SU-DHL-6 (cell line): ENCODE measurements at regions not wholly inside any gene's neighbourhood (a gene's known extent, or its start where the extent isn't known, plus 50 kb on each side); places are given as distances from the start of the nearest gene placed in this dataset.

Experiments
- H2AFZ ChIP-seq: fragments of 200-600 bp; sonication (generic); 2 replicates; pipeline ENCODE4 v1.6.1; 2014; ENCODE audit warnings: low read depth, mild to moderate bottlenecking, moderate library complexity, mixed read lengths, antibody characterized with exemption, low read length; ENCODE audit not compliant: severe bottlenecking
- H3F3A ChIP-seq: fragments of 200-600 bp; shearing (Covaris generic); 2 replicates; pipeline ENCODE4 v1.6.0; 2016; ENCODE audit warnings: antibody characterized with exemption, mild to moderate bottlenecking; ENCODE audit not compliant: insufficient read depth
- H3K27ac ChIP-seq: fragments of 200-600 bp; sonication (generic); 2 replicates; pipeline ENCODE4 v1.5.1; 2016; ENCODE audit warnings: low read depth, mild to moderate bottlenecking, low read length, moderate library complexity, mixed read lengths
- H3K27me3 ChIP-seq: fragments of 200-600 bp; sonication (generic), shearing (Covaris generic); 2 replicates; pipeline ENCODE4 v1.6.0; 2014; ENCODE audit warnings: mild to moderate bottlenecking, low read length
- H3K36me3 ChIP-seq: fragments of 200-600 bp; sonication (generic); 2 replicates; pipeline ENCODE4 v1.6.1; 2014; ENCODE audit warnings: mild to moderate bottlenecking, low read length, mixed read lengths
- H3K4me2 ChIP-seq: fragments of 300-600, 200-600 bp; shearing (Covaris generic), sonication (generic); 2 replicates; pipeline ENCODE4 v1.6.0; 2014; ENCODE audit warnings: low read length, low read depth, mild to moderate bottlenecking; ENCODE audit not compliant: poor library complexity, severe bottlenecking
- H3K4me3 ChIP-seq: fragments of 200-600 bp; sonication (generic); 2 replicates; pipeline ENCODE4 v1.5.1; 2014; ENCODE audit warnings: antibody characterized with exemption, low read length, mild to moderate bottlenecking, mixed read lengths; ENCODE audit not compliant: insufficient read depth, poor library complexity, severe bottlenecking
- H3K79me2 ChIP-seq: fragments of 200-600 bp; sonication (generic); 2 replicates; pipeline ENCODE4 v1.6.1; 2014; ENCODE audit warnings: mild to moderate bottlenecking, low read length, moderate library complexity; ENCODE audit not compliant: insufficient read depth
- H3K9ac ChIP-seq: fragments of 200-600 bp; sonication (generic); 2 replicates; pipeline ENCODE4 v1.7.0; 2014; ENCODE audit warnings: mild to moderate bottlenecking, low read length
- H3K9me2 ChIP-seq: fragments of 200-600 bp; sonication (generic); replicated peaks from 2 replicates; pipeline ENCODE4 v1.6.1; 2014; ENCODE audit warnings: low read length; ENCODE audit not compliant: insufficient read depth
- H3K9me3 ChIP-seq: fragments of 200-600 bp; sonication (generic); 2 replicates; pipeline ENCODE4 v1.6.1; 2014; ENCODE audit warnings: low read length, mixed read lengths; ENCODE audit not compliant: insufficient read depth
- H4K20me1 ChIP-seq: fragments of 200-600 bp; sonication (generic); 2 replicates; pipeline ENCODE4 v1.6.1; 2014; ENCODE audit warnings: low read depth, mild to moderate bottlenecking, antibody characterized with exemption, low read length, moderate library complexity, mixed read lengths
- CTCF ChIP-seq: fragments of 200-600 bp; sonication (generic); IDR thresholded peaks from one replicate; pipeline ENCODE4 v1.5.1; 2017; ENCODE audit warnings: antibody characterized with exemption, mild to moderate bottlenecking, low read length, moderate library complexity; ENCODE audit not compliant: insufficient read depth, poor library complexity, severe bottlenecking
- EZH2phosphoT487 ChIP-seq: fragments of 200-600 bp; sonication (generic), shearing (Covaris generic); conservative IDR thresholded peaks from 2 replicates; pipeline ENCODE4 v1.6.1; 2018; ENCODE audit warnings: mild to moderate bottlenecking, antibody characterized with exemption, low read length, moderate library complexity, mixed read lengths

DNA sequence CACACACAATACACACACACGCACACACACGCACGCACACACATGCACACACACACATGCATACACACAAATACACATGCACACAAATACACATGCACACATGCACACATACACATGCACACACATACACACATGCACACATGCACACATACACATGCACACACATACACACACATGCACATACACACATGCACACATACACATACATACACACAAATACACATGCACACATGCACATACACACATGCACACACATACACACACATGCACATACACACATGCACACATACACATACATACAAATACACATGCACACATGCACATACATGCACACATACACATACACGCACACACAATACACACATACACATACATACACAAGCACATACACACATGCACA, 175.4 kb upstream of the RREB1 start:
- Histone ChIP-seq H3K27ac (no peak overlapping the region), H3K36me3 (no peaks in the 10 kb centered on the region), H3K9me2 (no peaks in the 10 kb centered on the region), H2AFZ (no peak overlapping the region), H3K9me3 (no peaks in the 10 kb centered on the region), H3K27me3 (no peaks in the 10 kb centered on the region), H3K9ac (no peak overlapping the region), H3K4me3 (no peak overlapping the region), H3F3A (no peaks in the 10 kb centered on the region), H3K79me2 (no peaks in the 10 kb centered on the region), H3K4me2 (no peak overlapping the region), H4K20me1 (no peaks in the 10 kb centered on the region)
- TF ChIP-seq EZH2phosphoT487 (no peak), CTCF (no peak)

GRCh38 chr6:6932968-6933367, 174.8 kb upstream of the RREB1 start:
- Histone ChIP-seq H3K79me2 (no peaks in the 10 kb centered on the region), H3K27ac (no peak overlapping the region), H3F3A (no peaks in the 10 kb centered on the region), H3K9me3 (no peaks in the 10 kb centered on the region), H3K27me3 (no peaks in the 10 kb centered on the region), H2AFZ (no peak overlapping the region), H4K20me1 (no peaks in the 10 kb centered on the region), H3K36me3 (no peaks in the 10 kb centered on the region), H3K4me2 (no peak overlapping the region), H3K4me3 (no peak overlapping the region), H3K9me2 (no peaks in the 10 kb centered on the region), H3K9ac (no peak overlapping the region)
- no peak for TF ChIP-seq EZH2phosphoT487
- TF ChIP-seq CTCF = no peak

DNA sequence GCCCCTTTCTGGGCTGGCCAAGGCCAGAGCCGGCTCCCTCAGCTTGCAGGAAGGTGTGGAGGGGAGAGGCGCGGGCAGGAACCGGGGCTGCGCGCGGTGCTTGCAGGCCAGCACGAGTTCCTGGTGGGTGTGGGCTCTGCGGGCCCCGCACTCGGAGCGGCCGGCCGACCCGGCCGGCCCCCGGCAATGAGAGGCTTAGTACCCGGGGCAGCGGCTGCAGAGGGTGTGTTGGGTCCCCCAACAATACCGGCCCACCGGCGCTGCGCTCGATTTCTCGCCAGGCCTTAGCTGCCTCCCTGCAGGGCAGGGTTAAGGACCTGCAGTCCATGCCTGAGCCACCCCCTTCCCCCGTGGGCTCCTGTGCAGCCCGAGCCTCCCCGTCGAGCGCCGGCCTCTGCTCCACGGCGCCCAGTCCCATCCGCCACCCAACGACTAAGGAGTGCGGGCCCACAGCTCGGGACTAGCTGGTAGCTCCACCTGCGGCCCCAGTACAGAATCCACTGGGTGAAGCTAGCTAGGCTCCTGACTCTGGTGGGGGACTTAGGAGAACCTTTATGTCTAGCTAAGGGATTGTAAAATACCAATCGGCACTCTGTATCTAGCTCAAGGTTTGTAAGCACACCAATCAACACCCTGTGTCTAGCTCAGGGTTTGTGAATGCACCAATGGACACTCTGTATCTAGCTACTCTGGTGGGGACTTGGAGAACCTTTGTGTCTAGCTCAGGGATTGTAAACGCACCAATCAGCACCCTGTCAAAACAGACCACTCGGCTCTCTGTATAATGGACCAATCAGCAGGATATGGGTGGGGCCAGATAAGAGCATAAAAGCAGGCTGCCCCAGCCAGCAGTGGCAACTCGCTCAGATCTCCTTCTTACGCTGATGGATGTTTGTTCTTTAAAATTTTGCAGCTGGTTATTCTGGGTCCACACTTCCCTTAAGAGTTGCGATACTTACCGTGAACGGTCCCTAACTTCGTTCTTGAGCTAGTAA, 167.4 kb upstream of the RREB1 start:
- Histone ChIP-seq H3K79me2 (no peaks in the 10 kb centered on the region), H2AFZ (no peak overlapping the region), H3K9me2 (no peaks in the 10 kb centered on the region), H3K4me3 (no peak overlapping the region), H4K20me1 (no peaks in the 10 kb centered on the region), H3K27ac (no peak overlapping the region), H3K9ac (no peak overlapping the region), H3F3A (no peaks in the 10 kb centered on the region), H3K4me2 (no peak overlapping the region), H3K9me3 (no peaks in the 10 kb centered on the region), H3K27me3 (no peaks in the 10 kb centered on the region), H3K36me3 (no peaks in the 10 kb centered on the region)
- TF ChIP-seq CTCF (no peak), EZH2phosphoT487 (no peak)
